WTC11 (cell line): ENCODE measurements at regions not wholly inside any gene's neighbourhood (a gene's known extent, or its start where the extent isn't known, plus 50 kb on each side); places are given as distances from the start of the nearest gene placed in this dataset.

Source experiments
- ATAC-seq: fragments of 200-7000 bp; cut with Tn5 transposase; 2 replicates; pipeline ENCODE4 v1.10.0; 2021; ENCODE audit warnings: mild to moderate bottlenecking, moderate library complexity
- CTCF ChIA-PET: fragments of 300-600 bp; sonication (Branson Sonifier 250); formaldehyde crosslinking; loops from one replicate; lab custom pipeline; 2021; ENCODE audit warnings: antibody characterized with exemption; lab: Charles Lee
- POLR2A ChIA-PET: fragments of 350-600 bp; sonication (Branson Sonifier 250); formaldehyde crosslinking; loops from one replicate; lab custom pipeline; 2021; ENCODE audit warnings: antibody characterized with exemption; lab: Charles Lee
- DNase-seq: peaks from one replicate; pipeline ENCODE4 v3.0.0; 2021; ENCODE audit warnings: low spot score
- H3K27ac Mint-ChIP-seq: 2 replicates; pipeline ENCODE4 v1.8.0; 2021; ENCODE audit warnings: mixed read lengths
- H3K27me3 Mint-ChIP-seq: 2 replicates; pipeline ENCODE4 v1.8.0; 2021; ENCODE audit warnings: low read depth, mild to moderate bottlenecking, moderate library complexity, mixed read lengths
- H3K36me3 Mint-ChIP-seq: 2 replicates; pipeline ENCODE4 v1.8.0; 2021; ENCODE audit warnings: mixed read lengths
- H3K4me1 Mint-ChIP-seq: 2 replicates; pipeline ENCODE4 v1.8.0; 2022; ENCODE audit warnings: mixed read lengths
- H3K4me3 Mint-ChIP-seq: 2 replicates; pipeline ENCODE4 v1.8.0; 2021; ENCODE audit warnings: mild to moderate bottlenecking, moderate library complexity, mixed read lengths
- H3K9me3 Mint-ChIP-seq: 2 replicates; pipeline ENCODE4 v1.8.0; 2021; ENCODE audit warnings: mixed read lengths
- ATF1 ChIP-seq: sonication (generic); formaldehyde crosslinking; IDR thresholded peaks from 2 replicates; pipeline ENCODE4 v1.8.1; 2023; ENCODE audit warnings: mild to moderate bottlenecking, moderate library complexity, missing genetic modification reagents
- ATF2 ChIP-seq: sonication (generic); formaldehyde crosslinking; IDR thresholded peaks from 2 replicates; pipeline ENCODE4 v1.8.1; 2022; ENCODE audit warnings: low read depth, missing genetic modification reagents, borderline replicate concordance
- ATF6 ChIP-seq: sonication (generic); formaldehyde crosslinking; IDR thresholded peaks from 2 replicates; pipeline ENCODE4 v1.8.1; 2023; ENCODE audit warnings: mild to moderate bottlenecking, missing genetic modification reagents
- CREB1 ChIP-seq: sonication (generic); formaldehyde crosslinking; IDR thresholded peaks from 2 replicates; pipeline ENCODE4 v1.8.0; 2023; ENCODE audit warnings: mild to moderate bottlenecking, missing genetic modification reagents
- CTCF ChIP-seq: fragments of 200-600 bp; IDR thresholded peaks from 2 replicates; pipeline ENCODE4 v1.8.0; 2022; ENCODE audit warnings: antibody characterized with exemption
- ERG ChIP-seq: fragments of 250-450 bp; sonication (Bioruptor Pico); IDR thresholded peaks from 2 replicates; pipeline ENCODE4 v1.8.0; 2021; ENCODE audit warnings: mild to moderate bottlenecking
- ESRRA ChIP-seq: sonication (generic); formaldehyde crosslinking; IDR thresholded peaks from 2 replicates; pipeline ENCODE4 v1.8.1; 2022; ENCODE audit warnings: mild to moderate bottlenecking, missing genetic modification reagents, borderline replicate concordance
- GABPB1 ChIP-seq: sonication (generic); formaldehyde crosslinking; IDR thresholded peaks from 2 replicates; pipeline ENCODE4 v1.8.1; 2023; ENCODE audit warnings: mild to moderate bottlenecking, missing genetic modification reagents
- GTF2I ChIP-seq: fragments of 250-450 bp; sonication (Bioruptor Pico); conservative IDR thresholded peaks from 2 replicates; pipeline ENCODE4 v1.4.0; 2021; ENCODE audit warnings: mild to moderate bottlenecking
- KAT7 ChIP-seq: sonication (generic); formaldehyde crosslinking; IDR thresholded peaks from 2 replicates; pipeline ENCODE4 v1.8.1; 2023; ENCODE audit warnings: missing genetic modification reagents, mild to moderate bottlenecking, borderline replicate concordance
- NFE2L1 ChIP-seq: sonication (generic); formaldehyde crosslinking; IDR thresholded peaks from 2 replicates; pipeline ENCODE4 v1.8.1; 2023; ENCODE audit warnings: missing genetic modification reagents
- NFYB ChIP-seq: sonication (generic); formaldehyde crosslinking; conservative IDR thresholded peaks from 2 replicates; pipeline ENCODE4 v1.8.0; 2022; ENCODE audit warnings: low read depth, missing genetic modification reagents
- NR1H2 ChIP-seq: sonication (generic); formaldehyde crosslinking; IDR thresholded peaks from 2 replicates; pipeline ENCODE4 v1.9.0; 2021; ENCODE audit warnings: mild to moderate bottlenecking, moderate library complexity, missing genetic modification reagents
- OVOL2 ChIP-seq: fragments of 250-450 bp; sonication (Bioruptor Pico); IDR thresholded peaks from 2 replicates; pipeline ENCODE4 v1.9.0; 2021; ENCODE audit warnings: mild to moderate bottlenecking, borderline replicate concordance
- PREB ChIP-seq: sonication (generic); formaldehyde crosslinking; IDR thresholded peaks from 2 replicates; pipeline ENCODE4 v1.8.1; 2022; ENCODE audit warnings: mild to moderate bottlenecking, missing genetic modification reagents, moderate library complexity, borderline replicate concordance
- PRRX2 ChIP-seq: fragments of 250-450 bp; sonication (Bioruptor Pico); IDR thresholded peaks from 2 replicates; pipeline ENCODE4 v1.8.0; 2021; ENCODE audit warnings: mild to moderate bottlenecking
- RELA ChIP-seq: sonication (generic); formaldehyde crosslinking; IDR thresholded peaks from 2 replicates; pipeline ENCODE4 v1.8.1; 2022; ENCODE audit warnings: missing genetic modification reagents, mild to moderate bottlenecking, borderline replicate concordance
- SOX15 ChIP-seq: fragments of 250-450 bp; sonication (Bioruptor Pico); IDR thresholded peaks from 2 replicates; pipeline ENCODE4 v1.9.0; 2021; ENCODE audit warnings: mild to moderate bottlenecking
- ZNF121 ChIP-seq: sonication (generic); formaldehyde crosslinking; IDR thresholded peaks from 2 replicates; pipeline ENCODE4 v1.8.0; 2023; ENCODE audit warnings: missing genetic modification reagents
- ZNF263 ChIP-seq: sonication (generic); formaldehyde crosslinking; IDR thresholded peaks from 2 replicates; pipeline ENCODE4 v1.8.1; 2022; ENCODE audit warnings: low read depth, mild to moderate bottlenecking, moderate library complexity, missing genetic modification reagents
- ZNF317 ChIP-seq: sonication (generic); formaldehyde crosslinking; IDR thresholded peaks from 2 replicates; pipeline ENCODE4 v1.8.1; 2023; ENCODE audit warnings: low read depth, mild to moderate bottlenecking, moderate library complexity, missing genetic modification reagents, borderline replicate concordance
- TF ChIP-seq, protein P1 (sequence below): sonication (generic); formaldehyde crosslinking; IDR thresholded peaks from 2 replicates; pipeline ENCODE4 v1.8.0; 2022; ENCODE audit warnings: mild to moderate bottlenecking, missing genetic modification reagents
- TF ChIP-seq, protein P2 (sequence below): sonication (generic); formaldehyde crosslinking; IDR thresholded peaks from 2 replicates; pipeline ENCODE4 v1.8.1; 2023; ENCODE audit warnings: mild to moderate bottlenecking, missing genetic modification reagents

- Mint-ChIP-seq H3K9me3 (peaks cover 74% of the 10 kb centered on the region), H3K4me3 (no peak overlapping the region), H3K27ac (no peak overlapping the region), H3K27me3 (no peaks in the 10 kb centered on the region), H3K36me3 (peaks cover 42% of the 10 kb centered on the region), H3K4me1 (no peaks in the 10 kb centered on the region)
- ATAC-seq: no peak
- no peak for DNase-seq
- TF ChIP-seq ZNF317 (CRISPR knock-in tag) (no peak), ATF2 (CRISPR knock-in tag) (no peak), ZNF121 (CRISPR knock-in tag) (no peak), PRRX2 (CRISPR knock-in tag) (no peak), ERG (CRISPR knock-in tag) (no peak), NFYB (CRISPR knock-in tag) (no peak), ATF1 (CRISPR knock-in tag) (no peak), KAT7 (CRISPR knock-in tag) (no peak), CTCF (no peak), GTF2I (CRISPR knock-in tag) (no peak), ESRRA (CRISPR knock-in tag) (no peak), NFE2L1 (CRISPR knock-in tag) (no peak), ZNF263 (CRISPR knock-in tag) (no peak)
- TF ChIP-seq, protein P1, sequence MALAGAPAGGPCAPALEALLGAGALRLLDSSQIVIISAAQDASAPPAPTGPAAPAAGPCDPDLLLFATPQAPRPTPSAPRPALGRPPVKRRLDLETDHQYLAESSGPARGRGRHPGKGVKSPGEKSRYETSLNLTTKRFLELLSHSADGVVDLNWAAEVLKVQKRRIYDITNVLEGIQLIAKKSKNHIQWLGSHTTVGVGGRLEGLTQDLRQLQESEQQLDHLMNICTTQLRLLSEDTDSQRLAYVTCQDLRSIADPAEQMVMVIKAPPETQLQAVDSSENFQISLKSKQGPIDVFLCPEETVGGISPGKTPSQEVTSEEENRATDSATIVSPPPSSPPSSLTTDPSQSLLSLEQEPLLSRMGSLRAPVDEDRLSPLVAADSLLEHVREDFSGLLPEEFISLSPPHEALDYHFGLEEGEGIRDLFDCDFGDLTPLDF (CRISPR knock-in tag): no peak
- TF ChIP-seq, protein P2, sequence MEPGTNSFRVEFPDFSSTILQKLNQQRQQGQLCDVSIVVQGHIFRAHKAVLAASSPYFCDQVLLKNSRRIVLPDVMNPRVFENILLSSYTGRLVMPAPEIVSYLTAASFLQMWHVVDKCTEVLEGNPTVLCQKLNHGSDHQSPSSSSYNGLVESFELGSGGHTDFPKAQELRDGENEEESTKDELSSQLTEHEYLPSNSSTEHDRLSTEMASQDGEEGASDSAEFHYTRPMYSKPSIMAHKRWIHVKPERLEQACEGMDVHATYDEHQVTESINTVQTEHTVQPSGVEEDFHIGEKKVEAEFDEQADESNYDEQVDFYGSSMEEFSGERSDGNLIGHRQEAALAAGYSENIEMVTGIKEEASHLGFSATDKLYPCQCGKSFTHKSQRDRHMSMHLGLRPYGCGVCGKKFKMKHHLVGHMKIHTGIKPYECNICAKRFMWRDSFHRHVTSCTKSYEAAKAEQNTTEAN (CRISPR knock-in tag): no peak
- ChIA-PET POLR2A (no interaction called here), CTCF (no interaction called here)
These were observed 796.1 kb downstream of the DCDC2C start for GRCh38 chr2:4499316-4500030.

DNA sequence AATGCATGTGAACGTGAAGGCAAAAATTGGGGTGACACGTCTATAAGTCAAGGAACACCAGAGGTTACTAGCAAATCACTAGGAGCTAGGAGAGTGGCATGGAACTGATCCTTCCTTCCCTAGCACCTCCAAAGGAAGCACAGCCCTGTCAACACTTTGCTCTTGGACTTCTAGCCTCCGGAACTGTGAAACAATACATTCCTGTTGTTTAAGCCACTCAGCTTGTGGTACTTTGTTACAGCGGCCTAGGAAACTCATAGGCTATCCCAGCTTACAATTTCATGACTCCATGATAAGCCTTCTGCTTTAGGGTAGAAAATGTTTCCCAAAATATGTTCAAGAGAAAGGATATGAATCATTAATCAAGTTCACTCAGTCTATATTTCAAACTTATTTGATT lies 798.1 kb downstream of the DCDC2C start:
- no peak overlapping the region for H3K4me3 Mint-ChIP-seq
- H3K36me3 Mint-ChIP-seq: peaks cover 47% of the 10 kb centered on the region
- peaks cover 75% of the 10 kb centered on the region for H3K9me3 Mint-ChIP-seq
- no peak overlapping the region for H3K27ac Mint-ChIP-seq
- POLR2A ChIA-PET: no interaction called here
- ATAC-seq (no peak), DNase-seq (no peak)
- H3K4me1 Mint-ChIP-seq: no peaks in the 10 kb centered on the region
- CTCF ChIA-PET: no interaction called here
- no peaks in the 10 kb centered on the region for H3K27me3 Mint-ChIP-seq
- TF ChIP-seq CREB1 (CRISPR knock-in tag): no peak
- no peak for TF ChIP-seq ZNF263 (CRISPR knock-in tag)
- TF ChIP-seq SOX15 (CRISPR knock-in tag): no peak
- no peak for TF ChIP-seq NFYB (CRISPR knock-in tag)
- no peak for TF ChIP-seq PREB (CRISPR knock-in tag)
- TF ChIP-seq NR1H2: no peak
- TF ChIP-seq OVOL2 (CRISPR knock-in tag): no peak
- no peak for TF ChIP-seq ATF6
- TF ChIP-seq ATF1 (CRISPR knock-in tag): no peak
- TF ChIP-seq GABPB1 (CRISPR knock-in tag): no peak
- TF ChIP-seq RELA: no peak
- no peak for TF ChIP-seq ATF2 (CRISPR knock-in tag)
